ENCODE measurements at regions not wholly inside any gene's neighbourhood (a gene's known extent, or its start where the extent isn't known, plus 50 kb on each side); places are given as distances from the start of the nearest gene placed in this dataset.

GRCh38 chr5:154654486-154655371 lies 100.4 kb upstream of the LARP1 start:
- Histone ChIP-seq H3K4ac (replicated peaks; ENCODE audit: insufficient read length, low read depth, low read length) (no peak overlapping the region), H3K27ac (ENCODE audit: low read depth, low read length) (no peak overlapping the region), H2AFZ (ENCODE audit: low read length) (peak overlapping the region; percentile 41), H2BK12ac (ENCODE audit: low read depth, low read length) (no peak overlapping the region), H3K36me3 (ENCODE audit: control insufficient read depth in 2 of 4, insufficient read depth in 4 of 4, low read length in 3 of 4) (no peaks in the 10 kb centered on the region), H4K5ac (ENCODE audit: insufficient read length, low read depth, low read length) (no peak overlapping the region), H3K4me2 (ENCODE audit: insufficient read depth in 1 of 2, low read depth in 2 of 2, low read length in 2 of 2) (no peak overlapping the region), H3K9me3 (ENCODE audit: insufficient read depth in 2 of 2, low read depth in 1 of 2, low read length in 1 of 2) (no peaks in the 10 kb centered on the region), H3K23me2 (ENCODE audit: low read depth, low read length) (no peaks in the 10 kb centered on the region), H3K23ac (ENCODE audit: insufficient read length) (no peak overlapping the region), H3K79me2 (ENCODE audit: control insufficient read depth in 1 of 2, insufficient read depth in 2 of 2, low read length in 2 of 2) (no peaks in the 10 kb centered on the region), H3K14ac (ENCODE audit: insufficient read length) (no peak overlapping the region), H3K9ac (replicated peaks in 1 of 4; ENCODE audit: extremely low read depth in 1 of 4, low read depth in 3 of 4, low read length in 3 of 4) (no peak overlapping the region), H2BK120ac (replicated peaks; ENCODE audit: low read depth, low read length) (no peak overlapping the region), H3K4me1 (replicated peaks in 1 of 4; ENCODE audit: control insufficient read depth in 3 of 4, insufficient read depth in 4 of 4, low read length in 3 of 4) (peaks cover 0 to 7% (median 2%) of the 10 kb centered on the region in 4 experiments; a peak in 2 of 7 replicates), H4K20me1 (replicated peaks in 1 of 2; ENCODE audit: control insufficient read depth in 1 of 2, insufficient read depth in 2 of 2, low read length in 2 of 2) (no peaks in the 10 kb centered on the region), H3K18ac (ENCODE audit: extremely low read depth, low read length) (no peak overlapping the region), H2BK15ac (ENCODE audit: low read length) (no peak overlapping the region), H3K56ac (replicated peaks; ENCODE audit: insufficient read length, low read depth, low read length) (no peak overlapping the region), H2BK5ac (ENCODE audit: low read depth, low read length) (no peak overlapping the region), H2BK20ac (ENCODE audit: low read length) (no peak overlapping the region), H3K79me1 (ENCODE audit: low read depth, low read length) (no peaks in the 10 kb centered on the region), H4K91ac (replicated peaks; ENCODE audit: insufficient read length, low read length) (no peak overlapping the region), H3K4me3 (ENCODE audit: extremely low read depth in 1 of 4, insufficient read depth in 2 of 4, low read depth in 3 of 4, low read length in 4 of 4) (no peak overlapping the region), H2AK5ac (ENCODE audit: low read depth, low read length) (no peak overlapping the region), H4K8ac (ENCODE audit: extremely low read depth, insufficient read depth, low read length) (no peak overlapping the region), H3K27me3 (replicated peaks in 1 of 4; ENCODE audit: control insufficient read depth in 3 of 4, extremely low read depth in 1 of 4, insufficient read depth in 3 of 4, low read length in 3 of 4) (no peaks in the 10 kb centered on the region)
- DNase-seq (ENCODE audit: low read depth in 1 of 2, low spot score in 2 of 2) (no peak), FAIRE-seq (no peak)
- WGBS, 2 experiments (ENCODE audit: extremely low coverage in 1 of 2, insufficient coverage in 1 of 2, insufficient read length in 1 of 2, insufficient replicate concordance in 2 of 2, low coverage in 1 of 2, low lambda C conversion rate in 2 of 2, missing lambda C conversion rate in 1 of 2) = 91% methylated on average over 13 of the region's 13 CpGs; no CpG with 5 or more reads in 1 of the 2 experiments
- CTCF ChIA-PET (ENCODE audit: partially characterized antibody) = interaction anchor here (0.7 to 2.5 kb wide), 5 partner anchors 23 to 162 kb away, joined by 3 to 8 read pairs (median 3); no protein-coding TSS in a partner anchor
- POLR2A ChIA-PET (ENCODE audit: partially characterized antibody) = interaction anchor here (1.1 kb wide), 1 partner anchor 203 kb away, joined by 3 read pairs; no protein-coding TSS in a partner anchor
- TF ChIP-seq POU5F1 (IDR thresholded peaks at IDR 0.05; ENCODE audit: low read depth, low read length) (no peak), POLR2AphosphoS5 (IDR thresholded peaks at IDR 0.05; ENCODE audit: low read depth, low read length) (no peak), RFX5 (IDR thresholded peaks at IDR 0.05; ENCODE audit: borderline replicate concordance, low read depth, low read length) (no peak), CTBP2 (IDR thresholded peaks at IDR 0.05; ENCODE audit: borderline replicate concordance, insufficient read depth, insufficient read length, low read length) (no peak), EP300 (IDR thresholded peaks at IDR 0.05; ENCODE audit: borderline replicate concordance in 1 of 2, low read depth in 2 of 2, low read length in 2 of 2) (no peak), BCL11A (IDR thresholded peaks at IDR 0.05; ENCODE audit: low read depth in 2 of 2, low read length in 2 of 2) (no peak), SIRT6 (IDR thresholded peaks at IDR 0.05; ENCODE audit: low read length) (no peak), CBX8 (IDR thresholded peaks at IDR 0.05; ENCODE audit: borderline replicate concordance, low read depth, low read length) (no peak), TAF7 (optimal IDR thresholded peaks at IDR 0.05; ENCODE audit: borderline replicate concordance, low read depth, low read length) (no peak), JUND (IDR thresholded peaks at IDR 0.05; ENCODE audit: low read length) (no peak), SP2 (IDR thresholded peaks at IDR 0.05; ENCODE audit: low read length) (no peak), CHD1 (IDR thresholded peaks at IDR 0.05; ENCODE audit: low read depth, low read length) (no peak), CHD2 (IDR thresholded peaks at IDR 0.05; ENCODE audit: low read length) (no peak)
